ENCODE measurements at regions not wholly inside any gene's neighbourhood (a gene's known extent, or its start where the extent isn't known, plus 50 kb on each side); places are given as distances from the start of the nearest gene placed in this dataset.

- DNase-seq: no peak
- BruUV-seq (replicated peaks): no TSS peak
- Histone ChIP-seq H3K4me1 (peaks cover 53% of the 10 kb centered on the region), H3K9me3 (no peaks in the 10 kb centered on the region), H3K4me3 (ENCODE audit: low read depth, low read length) (no peak overlapping the region), H3K27me3 (replicated peaks; ENCODE audit: control insufficient read depth, insufficient read depth, low read length) (no peaks in the 10 kb centered on the region), H3K36me3 (ENCODE audit: control insufficient read depth, insufficient read depth, low read length) (no peaks in the 10 kb centered on the region)
- Mint-ChIP-seq H3K4me3 (ENCODE audit: unreplicated experiment) (no peak overlapping the region), H3K36me3 (ENCODE audit: insufficient read depth, unreplicated experiment) (peaks cover 17% of the 10 kb centered on the region), H3K9me3 (ENCODE audit: unreplicated experiment) (no peaks in the 10 kb centered on the region), H3K4me1 (ENCODE audit: low read depth, unreplicated experiment) (peaks cover 59% of the 10 kb centered on the region), H3K27me3 (ENCODE audit: insufficient read depth, unreplicated experiment) (no peaks in the 10 kb centered on the region), H3K27ac (ENCODE audit: unreplicated experiment) (peak overlapping the region; percentile 50)
- intact Hi-C loops (cut with micrococcal nuclease; ENCODE audit: unreplicated experiment): no loop called here
- POLR2A ChIA-PET: no interaction called here
- CTCF ChIA-PET: no interaction called here
- TF ChIP-seq CTCF (IDR thresholded peaks at IDR 0.05; ENCODE audit: insufficient read depth in 1 of 2, low read depth in 1 of 2, low read length in 1 of 2, severe bottlenecking in 1 of 2, unreplicated experiment in 1 of 2): no peak
Measured at GRCh38 chr20:22509090-22509842, 75.1 kb downstream of the FOXA2 start.

DNA sequence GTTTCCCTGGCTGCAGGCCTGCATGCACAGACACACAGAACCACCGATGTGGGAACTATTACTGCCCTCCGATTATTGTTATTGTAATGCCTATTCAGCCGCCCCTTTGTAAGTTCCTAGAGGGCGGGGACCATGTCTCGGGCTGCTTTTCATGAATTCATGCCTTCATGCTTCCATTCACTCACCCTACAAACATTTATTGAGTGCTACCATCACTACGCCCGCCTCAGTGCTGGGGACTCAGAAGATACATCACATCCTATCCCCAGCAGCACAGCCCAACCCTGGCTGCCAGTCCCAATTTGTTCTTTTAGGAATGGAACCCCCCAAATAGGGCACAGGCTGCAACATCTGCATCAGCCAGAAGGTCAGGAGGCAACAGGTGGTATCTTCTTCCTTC lies 75.9 kb downstream of the FOXA2 start:
- no peak overlapping the region for H3K4me3 ChIP-seq (ENCODE audit: low read depth, low read length)

More for the DNA sequence above, 75.9 kb downstream of the FOXA2 start:
- Mint-ChIP-seq H3K4me1 (ENCODE audit: low read depth, unreplicated experiment) (peaks cover 58% of the 10 kb centered on the region), H3K4me3 (ENCODE audit: unreplicated experiment) (no peak overlapping the region), H3K36me3 (ENCODE audit: insufficient read depth, unreplicated experiment) (peaks cover 17% of the 10 kb centered on the region), H3K27me3 (ENCODE audit: insufficient read depth, unreplicated experiment) (no peaks in the 10 kb centered on the region), H3K9me3 (ENCODE audit: unreplicated experiment) (no peaks in the 10 kb centered on the region), H3K27ac (ENCODE audit: unreplicated experiment) (no peak overlapping the region)
- DNase-seq: no peak
- no peaks in the 10 kb centered on the region for H3K9me3 ChIP-seq
- no TSS peak for BruUV-seq (replicated peaks)
- ChIA-PET POLR2A (no interaction called here), CTCF (no interaction called here)
- H3K36me3 ChIP-seq (ENCODE audit: control insufficient read depth, insufficient read depth, low read length): no peaks in the 10 kb centered on the region
- H3K27me3 ChIP-seq (replicated peaks; ENCODE audit: control insufficient read depth, insufficient read depth, low read length): no peaks in the 10 kb centered on the region
- TF ChIP-seq CTCF (IDR thresholded peaks at IDR 0.05; ENCODE audit: insufficient read depth in 1 of 2, low read depth in 1 of 2, low read length in 1 of 2, severe bottlenecking in 1 of 2, unreplicated experiment in 1 of 2): no peak
- peaks cover 47% of the 10 kb centered on the region for H3K4me1 ChIP-seq
- intact Hi-C loops (cut with micrococcal nuclease; ENCODE audit: unreplicated experiment): no loop called here

All from Caco-2 (cell line).